ENCODE measurements at regions not wholly inside any gene's neighbourhood (a gene's known extent, or its start where the extent isn't known, plus 50 kb on each side); places are given as distances from the start of the nearest gene placed in this dataset.
"Not testable (repeated sequence)": the region's sequence is repeated elsewhere in the genome, so short reads cannot be mapped to it uniquely, and the experiment has no call there.

DNA sequence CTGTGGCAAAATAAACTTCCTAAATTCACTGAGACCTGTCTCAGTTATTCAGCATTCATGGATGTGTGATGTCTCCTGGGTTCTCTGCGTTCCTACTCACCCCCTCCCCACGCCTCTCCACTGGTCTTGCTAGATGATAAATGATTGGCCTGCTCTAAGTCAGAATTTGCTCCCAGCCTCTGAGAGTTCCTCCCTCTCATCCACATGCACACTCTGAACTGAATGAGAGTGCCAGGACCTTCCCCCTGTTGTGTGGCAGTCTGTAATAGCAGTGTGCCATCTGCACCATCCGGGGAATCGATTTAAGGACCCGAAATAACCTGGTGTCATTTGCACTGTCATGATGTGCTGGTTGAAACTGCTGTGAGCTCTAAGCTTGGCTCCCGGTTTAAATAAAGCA is 135.8 kb upstream of the AFDN start:
- DNase-seq = no peak

DNA sequence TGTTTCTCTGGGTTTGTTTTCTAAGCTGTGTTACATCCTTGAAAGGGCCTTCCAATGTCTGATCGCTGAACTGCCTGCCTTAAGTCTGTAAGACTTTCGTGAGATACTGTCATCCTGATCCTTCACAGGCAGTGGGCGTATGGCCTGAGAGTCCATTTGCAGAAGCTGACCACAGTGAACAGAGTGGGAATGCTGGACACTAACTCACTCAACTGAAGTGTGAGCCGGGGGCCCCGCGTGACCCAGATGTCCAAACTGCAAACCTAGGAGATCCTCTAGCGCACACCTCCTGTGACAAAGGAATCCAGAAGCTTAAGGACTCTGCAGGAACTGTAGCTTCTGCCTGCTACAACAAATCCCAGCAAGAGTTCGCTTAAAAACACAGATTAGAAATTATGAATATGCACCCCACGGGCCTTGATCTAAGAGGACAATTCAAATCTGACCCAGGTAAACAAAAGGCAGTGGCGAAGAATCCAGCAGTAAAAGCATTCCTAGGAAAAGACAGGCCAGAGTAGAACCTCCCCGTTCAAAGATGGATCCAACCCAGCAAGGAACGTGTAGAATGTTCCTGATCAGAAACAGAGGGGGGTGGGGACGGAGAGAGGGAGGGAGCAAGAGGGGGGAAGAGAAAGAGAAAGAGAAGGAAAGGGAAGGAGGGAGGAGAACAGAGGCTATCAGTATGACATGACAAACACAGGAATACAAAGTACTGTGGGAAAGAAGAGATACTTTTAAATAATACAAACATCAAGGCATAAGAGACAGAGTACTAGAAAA is 135.0 kb upstream of the AFDN start:
- no peak for DNase-seq

- not testable (repeated sequence) for DNase-seq
Observed at GRCh38 chr6:167693478-167693877, 133.2 kb upstream of the AFDN start.

- DNase-seq = no peak
Observed at GRCh38 chr6:167695831-167696230, 130.9 kb upstream of the AFDN start.

- DNase-seq = no peak
Observed at GRCh38 chr6:167696296-167696695, 130.4 kb upstream of the AFDN start.

- peak; percentile 21 for DNase-seq
Observed at GRCh38 chr6:167697316-167697715, 129.4 kb upstream of the AFDN start.

DNA sequence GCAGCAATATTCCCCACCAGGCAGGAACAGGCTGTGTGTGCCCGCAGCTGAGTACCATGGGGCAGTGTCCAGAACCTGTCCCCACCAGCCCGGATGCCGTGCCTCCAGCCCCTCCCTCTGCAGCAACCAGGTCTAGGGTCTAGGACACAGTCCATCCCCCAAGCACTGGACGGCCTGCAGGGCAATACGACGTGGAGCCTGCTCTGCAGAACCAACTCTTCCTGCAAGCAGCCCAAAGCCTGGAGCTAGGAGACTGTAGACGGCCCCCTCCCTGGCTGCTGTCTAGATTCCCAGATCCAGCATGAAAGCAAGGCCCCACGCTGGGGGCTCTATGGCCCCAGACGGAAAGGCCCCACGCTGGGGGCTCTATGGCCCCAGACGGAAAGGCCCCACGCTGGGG is 128.2 kb upstream of the AFDN start:
- DNase-seq = no peak

DNA sequence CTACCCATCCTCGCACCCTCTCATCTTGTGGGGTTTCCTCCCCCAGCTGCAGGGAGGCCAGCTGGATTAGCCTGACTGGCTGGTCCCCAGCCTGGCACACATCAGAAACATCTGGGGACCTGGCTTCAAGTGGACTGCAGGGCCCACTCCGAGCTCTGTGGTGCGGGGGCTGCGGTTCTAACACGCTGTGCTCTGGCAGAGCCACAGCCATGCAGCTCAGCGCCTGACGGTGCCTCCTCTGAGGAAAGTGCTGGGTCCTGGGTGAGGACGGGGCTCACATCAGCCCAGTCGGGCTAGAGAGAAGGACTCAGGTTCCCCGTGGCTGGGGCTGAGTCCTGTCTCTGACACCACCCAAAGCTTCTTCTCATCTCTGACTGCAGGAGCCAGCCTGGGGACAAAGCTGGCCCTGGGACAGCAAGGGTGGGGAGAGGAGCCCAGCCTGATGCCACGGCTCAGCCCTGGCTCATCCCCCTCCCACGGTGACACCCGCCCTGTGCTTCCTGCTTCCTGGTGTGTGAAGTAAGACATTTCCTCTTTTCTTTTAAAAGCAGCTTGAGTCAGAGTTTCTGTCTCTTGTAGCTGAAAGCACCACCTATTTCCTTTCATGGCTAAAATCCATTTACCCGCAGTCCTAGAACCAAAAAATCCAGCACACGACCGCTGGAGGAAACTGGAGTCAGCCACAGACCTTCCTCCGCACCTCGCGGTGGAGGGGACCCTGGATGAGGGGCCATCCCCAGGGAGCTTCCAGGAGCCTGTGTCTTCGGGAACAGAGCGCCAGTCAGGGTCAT is 127.4 kb upstream of the AFDN start:
- peak; percentile 44 for DNase-seq

- DNase-seq = peak; percentile 27
Observed at GRCh38 chr6:167700199-167700598, 126.5 kb upstream of the AFDN start.

- DNase-seq = no peak
Observed at GRCh38 chr6:167701010-167701409, 125.7 kb upstream of the AFDN start.

- no peak for DNase-seq
Observed at GRCh38 chr6:167702241-167702827, 124.4 kb upstream of the AFDN start.

DNA sequence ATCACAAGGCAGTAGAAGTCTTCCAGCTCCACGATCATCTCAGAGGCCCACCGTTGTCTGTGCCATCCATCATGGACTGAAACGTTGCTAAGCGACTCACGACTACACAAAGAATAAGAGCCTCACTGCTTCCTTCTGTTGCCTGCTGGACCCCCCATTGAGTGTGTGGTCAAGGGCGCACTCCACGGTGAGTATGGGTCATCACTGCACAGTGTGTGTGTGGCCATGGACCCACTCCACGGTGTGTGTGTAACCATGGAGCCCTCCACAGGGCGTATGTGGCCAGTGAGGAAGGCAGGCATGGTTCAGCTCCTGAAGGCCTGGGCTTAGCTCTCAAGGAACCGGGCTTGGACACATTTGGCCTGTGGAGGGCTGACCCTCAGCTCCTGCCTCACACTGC is 123.4 kb upstream of the AFDN start:
- no peak for DNase-seq

- no peak for DNase-seq
Observed at GRCh38 chr6:167703781-167704180, 122.9 kb upstream of the AFDN start.

GRCh38 chr6:167704396-167704901 is 122.3 kb upstream of the AFDN start:
- DNase-seq = no peak

GRCh38 chr6:167705211-167705750 is 121.4 kb upstream of the AFDN start:
- DNase-seq = no peak

- DNase-seq = no peak
Observed at GRCh38 chr6:167706313-167707109, 120.2 kb upstream of the AFDN start.

DNA sequence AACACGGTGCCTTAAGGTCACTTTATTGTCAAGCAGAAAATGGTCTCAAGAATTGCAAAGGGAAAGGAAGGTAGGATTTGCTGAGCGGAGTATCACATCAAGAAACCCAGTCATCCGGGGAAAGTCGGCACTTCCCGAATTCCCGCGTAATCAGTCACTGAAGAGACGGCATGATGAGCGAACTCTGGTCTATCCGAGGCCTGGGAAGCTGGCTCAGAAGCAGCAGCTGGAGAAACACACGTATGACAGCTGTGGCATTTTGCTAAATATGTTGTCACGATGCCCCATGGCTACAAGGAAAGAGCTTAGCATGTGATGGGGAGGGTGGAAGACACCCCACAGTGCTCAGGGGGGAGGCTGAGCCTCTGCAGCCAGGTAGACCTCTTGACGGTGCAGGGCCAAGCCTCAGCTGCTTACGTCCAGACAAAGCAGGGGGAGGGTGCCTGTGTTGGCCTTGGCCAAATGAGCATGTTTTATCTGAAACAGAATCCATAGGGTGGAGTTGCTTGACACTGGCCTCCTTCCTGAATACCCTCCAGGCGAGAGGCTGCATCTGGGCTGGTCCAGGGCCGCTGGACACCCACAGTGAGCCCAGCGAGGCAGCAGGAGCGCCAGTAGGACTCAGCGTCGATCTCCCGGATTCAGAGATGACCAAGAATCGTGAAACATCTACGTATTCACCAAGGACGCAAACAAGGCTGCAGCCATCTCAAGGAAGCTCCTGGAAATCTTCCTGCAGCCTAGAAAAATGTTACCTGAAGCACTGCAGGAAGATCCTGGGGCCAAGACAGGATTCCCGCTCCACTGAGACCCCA is 118.8 kb upstream of the AFDN start:
- no peak for DNase-seq

GRCh38 chr6:167708501-167709094 is 118.1 kb upstream of the AFDN start:
- DNase-seq = no peak

GRCh38 chr6:167709196-167709595 is 117.5 kb upstream of the AFDN start:
- DNase-seq = no peak

DNA sequence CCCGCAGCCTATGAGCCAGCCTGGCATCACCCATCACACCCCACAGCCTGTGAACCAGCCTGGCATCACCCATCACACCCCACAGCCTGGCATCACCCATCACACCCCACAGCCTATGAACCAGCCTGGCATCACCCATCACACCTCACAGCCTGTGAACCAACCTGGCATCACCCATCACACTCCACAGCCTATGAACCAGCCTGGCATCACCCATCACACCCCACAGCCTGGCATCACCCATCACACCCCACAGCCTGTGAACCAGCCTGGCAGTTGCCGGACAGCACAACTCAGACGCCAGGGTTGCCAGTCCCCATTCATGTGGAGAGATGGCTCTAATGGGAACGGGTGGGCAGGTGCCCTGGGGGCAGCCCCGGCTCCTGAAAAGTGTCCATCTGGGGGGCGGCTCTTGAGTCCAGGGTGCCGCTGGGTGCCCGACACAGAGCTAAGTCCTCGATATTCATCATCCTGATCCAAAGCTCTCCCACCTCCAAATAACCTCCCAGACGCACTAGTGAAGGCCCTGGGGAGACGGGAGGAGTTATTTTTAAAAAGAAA is 116.9 kb upstream of the AFDN start:
- DNase-seq = not testable (repeated sequence)

DNA sequence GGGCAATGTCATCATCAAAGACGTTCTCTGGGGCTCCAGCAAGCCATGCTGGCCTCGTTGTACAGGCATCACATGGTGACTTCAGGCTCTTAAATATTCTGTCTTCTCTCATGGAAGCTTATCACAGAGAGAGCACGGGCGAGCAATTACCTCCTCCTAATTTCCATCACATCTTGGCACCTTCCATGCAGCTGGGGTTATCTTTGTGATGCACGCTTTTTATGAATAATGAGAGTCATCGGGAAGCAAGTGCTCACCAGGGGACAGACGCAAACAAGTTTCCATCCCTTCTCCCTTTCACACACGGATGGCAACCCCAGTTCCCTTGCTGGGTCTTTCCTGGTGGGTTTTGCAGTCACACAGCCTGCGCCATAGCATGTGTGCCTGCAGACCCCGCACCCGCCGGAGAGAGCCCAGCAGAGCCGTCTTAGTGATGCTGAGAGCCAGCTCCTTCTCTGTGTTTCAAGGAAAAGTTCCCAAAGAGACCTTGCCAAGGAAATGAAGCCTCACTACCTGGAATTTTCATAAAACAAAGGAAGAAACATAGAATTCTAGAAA is 116.3 kb upstream of the AFDN start:
- DNase-seq = no peak
